RKO (cell line): ENCODE measurements at regions not wholly inside any gene's neighbourhood (a gene's known extent, or its start where the extent isn't known, plus 50 kb on each side); places are given as distances from the start of the nearest gene placed in this dataset.

Source experiments
- DNase-seq: peaks from one replicate; pipeline ENCODE4 v3.0.0-alpha.2; 2016; ENCODE audit warnings: low spot score

DNA sequence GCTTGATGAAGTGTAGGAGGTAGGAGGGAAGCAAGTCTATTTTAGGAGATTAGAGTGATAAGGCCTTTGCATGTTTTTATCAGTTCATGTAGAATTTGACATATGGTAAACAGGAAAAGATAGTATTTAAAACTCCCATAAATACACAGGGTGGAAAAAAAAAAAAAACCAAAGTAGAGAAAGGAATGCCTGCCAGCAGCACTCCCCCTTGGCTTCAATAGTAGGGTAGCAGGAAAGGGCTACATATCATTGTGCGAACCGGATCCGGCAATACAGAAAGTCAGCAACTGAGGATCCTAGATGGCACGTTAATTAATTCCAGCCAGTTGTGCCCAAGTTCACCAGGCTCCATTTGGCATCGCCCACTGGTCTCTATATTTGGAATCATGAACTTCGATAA lies 159.6 kb upstream of the SMIM21 start:
- no peak for DNase-seq

DNA sequence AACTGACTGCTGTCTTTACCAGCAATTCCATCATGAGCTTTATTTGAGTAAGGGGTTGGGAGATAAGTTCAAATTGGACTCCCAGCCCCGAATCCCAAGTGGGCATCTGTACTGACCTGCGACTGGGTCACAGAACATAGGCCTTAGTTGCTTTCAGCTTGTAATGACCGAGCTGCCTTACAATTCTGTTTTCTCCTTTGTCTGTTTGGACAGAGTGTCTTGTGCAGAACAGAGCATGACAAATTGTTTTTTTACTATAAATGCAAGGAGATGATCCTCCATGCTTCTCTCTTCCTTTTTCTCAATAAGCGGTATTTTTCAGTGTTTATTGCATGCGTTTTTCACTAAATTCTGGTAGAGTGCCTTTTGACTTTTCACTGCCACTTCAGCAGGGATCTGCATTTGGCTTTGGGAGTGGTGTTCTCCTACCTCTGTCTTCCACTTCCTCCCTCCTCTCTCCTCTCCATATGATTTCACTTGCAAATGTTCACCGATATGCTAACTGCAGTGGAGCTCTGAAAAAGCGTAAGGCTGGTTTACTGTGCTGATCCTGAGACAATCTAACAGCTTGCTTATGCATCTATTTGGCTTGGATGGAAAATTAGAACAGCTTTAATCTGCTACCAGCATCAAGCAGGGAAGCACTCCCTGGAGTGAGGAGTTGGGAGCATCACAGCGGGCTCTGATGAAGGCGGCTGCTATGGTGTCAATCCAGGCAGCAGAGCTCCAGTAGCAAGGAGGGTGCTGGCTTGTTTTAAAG lies 158.8 kb upstream of the SMIM21 start:
- no peak for DNase-seq

DNA sequence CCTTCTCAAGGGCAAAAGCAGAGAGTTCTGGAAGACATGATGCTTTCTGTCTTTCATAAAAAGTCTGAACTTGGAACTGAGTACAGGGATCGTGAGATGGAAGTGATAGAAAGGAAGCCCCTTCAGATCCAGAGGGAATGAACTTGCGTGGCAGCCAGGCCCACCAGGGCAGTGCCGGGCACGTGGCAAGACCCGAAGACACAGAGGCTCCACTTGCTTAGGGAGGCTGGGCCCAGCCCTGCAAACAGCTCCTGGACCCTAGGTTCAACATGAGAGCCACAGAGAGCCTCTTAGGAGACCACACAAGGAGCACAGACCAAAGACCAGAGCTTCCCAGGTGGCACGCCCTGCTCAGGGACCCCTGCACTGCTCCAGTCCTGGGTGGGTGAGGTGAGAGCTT lies 155.4 kb upstream of the SMIM21 start:
- no peak for DNase-seq

DNA sequence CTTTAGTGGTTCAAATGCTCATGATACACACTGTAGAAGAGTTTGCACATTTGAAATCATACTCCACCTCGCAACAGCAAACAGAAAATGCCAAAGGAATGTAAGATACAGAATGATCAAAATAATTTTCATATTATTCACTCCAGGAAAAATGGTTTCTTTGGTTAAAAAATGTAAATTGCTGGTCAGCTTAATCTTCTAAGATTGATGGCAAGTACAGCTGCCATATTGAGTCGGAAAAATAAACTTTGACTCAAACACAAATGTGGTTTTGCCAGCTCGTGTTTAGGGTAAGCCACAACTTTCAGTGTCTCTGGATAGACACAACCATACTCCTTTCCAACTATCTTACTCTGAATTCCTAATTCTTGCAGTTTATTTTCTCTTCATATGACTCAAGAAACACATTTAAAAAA lies 154.9 kb upstream of the SMIM21 start:
- no peak for DNase-seq

DNA sequence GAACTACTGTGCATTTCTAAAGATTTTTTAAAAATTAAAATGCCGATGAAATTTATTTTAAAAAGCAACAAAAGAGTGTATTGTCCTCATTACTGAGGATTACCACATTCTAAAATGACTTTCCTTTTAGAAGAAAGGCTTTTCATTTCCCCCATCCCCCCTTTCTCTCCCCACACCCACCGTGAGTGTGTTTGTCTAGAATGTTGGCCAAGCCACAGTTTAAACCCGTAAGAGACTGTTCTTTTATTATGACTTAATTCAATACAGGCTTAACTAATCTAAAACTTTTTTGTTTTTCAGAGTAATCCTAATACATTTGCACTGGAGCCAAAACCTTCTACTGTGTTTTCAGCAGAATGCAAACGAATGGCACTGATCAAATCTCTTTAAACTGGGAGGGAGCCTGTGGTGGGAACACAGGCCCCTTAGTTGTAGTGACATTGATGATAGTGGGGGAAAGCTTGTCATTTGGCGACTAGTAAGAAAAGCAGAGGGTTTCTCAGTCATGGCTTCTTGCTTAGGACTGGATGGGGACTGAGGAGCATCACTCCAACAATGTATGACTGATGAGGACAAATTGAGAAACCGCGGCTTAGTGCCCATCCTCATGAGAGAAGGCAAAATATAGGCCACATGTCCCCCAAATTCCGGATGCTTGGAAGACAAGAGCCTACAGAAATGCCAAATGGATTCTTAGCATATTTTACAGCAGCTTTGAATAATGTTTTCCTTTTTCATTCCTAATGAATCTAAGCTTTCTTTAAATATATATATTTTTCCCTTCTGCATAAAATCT lies 154.0 kb upstream of the SMIM21 start:
- DNase-seq, result no peak

- DNase-seq, result no peak
These were observed 146.7 kb upstream of the SMIM21 start for GRCh38 chr18:75574187-75574586.

DNA sequence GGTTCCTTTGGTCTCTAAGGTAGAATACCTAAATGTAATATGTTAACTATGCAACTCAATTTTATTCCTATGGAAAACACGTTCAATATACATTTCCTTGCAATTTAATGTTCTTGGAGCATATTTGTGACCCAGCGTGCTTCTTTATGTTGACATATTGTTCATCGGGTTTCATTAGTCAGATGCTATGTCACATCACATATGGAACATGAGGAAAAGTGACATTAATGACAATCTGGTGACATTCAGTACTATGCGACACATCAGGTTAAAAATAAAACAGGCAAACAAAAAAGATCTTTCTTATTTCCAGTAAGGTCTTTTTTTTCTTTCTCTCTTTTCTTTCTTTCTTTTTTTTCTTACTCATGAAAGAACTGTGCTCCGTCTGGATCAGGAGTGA lies 135.6 kb upstream of the SMIM21 start:
- DNase-seq, result no peak

- DNase-seq, result no peak
These were observed 134.7 kb upstream of the SMIM21 start for GRCh38 chr18:75562216-75562615.

GRCh38 chr18:75558790-75559189 lies 131.3 kb upstream of the SMIM21 start:
- no peak for DNase-seq

GRCh38 chr18:75556841-75557240 lies 129.3 kb upstream of the SMIM21 start:
- no peak for DNase-seq

- no peak for DNase-seq
These were observed 127.2 kb upstream of the SMIM21 start for GRCh38 chr18:75554644-75555185.

- DNase-seq, result no peak
These were observed 126.7 kb upstream of the SMIM21 start for GRCh38 chr18:75554176-75554575.

GRCh38 chr18:75553021-75553420 lies 125.5 kb upstream of the SMIM21 start:
- no peak for DNase-seq

GRCh38 chr18:75551071-75551470 lies 123.6 kb upstream of the SMIM21 start:
- no peak for DNase-seq

GRCh38 chr18:75548353-75548905 lies 120.9 kb upstream of the SMIM21 start:
- DNase-seq, result no peak

DNA sequence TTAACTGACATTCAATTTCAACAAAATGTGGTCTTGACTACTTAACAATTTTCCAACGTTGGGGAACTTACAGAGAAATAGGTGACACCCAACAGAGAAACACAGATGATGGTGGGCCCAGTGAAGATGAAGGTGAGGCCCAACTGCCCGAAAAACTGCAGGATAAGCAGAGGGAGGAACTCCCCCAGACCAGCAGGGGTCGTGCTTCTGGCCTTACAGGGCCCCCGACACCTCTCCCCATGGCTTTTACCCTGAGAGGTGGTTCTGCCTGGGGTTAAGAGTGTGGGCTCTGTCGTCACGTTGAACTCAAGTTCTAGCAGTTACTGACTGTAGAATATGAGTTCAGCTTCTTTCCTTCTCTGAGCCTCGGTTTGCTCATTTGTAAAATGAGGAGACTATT lies 119.5 kb upstream of the SMIM21 start:
- no peak for DNase-seq

- DNase-seq, result no peak
These were observed 117.7 kb upstream of the SMIM21 start for GRCh38 chr18:75545189-75545588.

GRCh38 chr18:75544496-75544895 lies 117.0 kb upstream of the SMIM21 start:
- no peak for DNase-seq

DNA sequence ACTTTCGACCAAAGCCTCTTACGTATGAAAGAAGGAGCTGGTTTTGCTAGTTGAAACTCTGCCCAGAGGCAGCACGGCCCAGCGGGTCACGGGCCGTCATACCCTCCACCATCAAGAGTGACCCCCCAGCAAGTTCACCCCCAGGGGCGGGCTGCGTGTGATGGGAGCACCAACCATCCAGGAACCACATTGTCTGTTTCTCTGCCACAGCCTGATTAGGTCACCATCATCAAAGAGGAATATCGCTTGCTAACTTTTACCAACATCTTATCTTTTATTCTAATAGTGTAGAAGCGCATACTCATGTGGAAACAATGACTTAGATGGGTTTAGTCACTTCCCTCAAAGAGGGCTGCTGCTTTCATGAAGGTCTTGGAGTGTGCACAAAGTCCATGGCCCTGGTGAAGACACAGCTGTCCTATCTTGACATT lies 116.6 kb upstream of the SMIM21 start:
- DNase-seq, result no peak

GRCh38 chr18:75538727-75539126 lies 111.2 kb upstream of the SMIM21 start:
- no peak for DNase-seq

DNA sequence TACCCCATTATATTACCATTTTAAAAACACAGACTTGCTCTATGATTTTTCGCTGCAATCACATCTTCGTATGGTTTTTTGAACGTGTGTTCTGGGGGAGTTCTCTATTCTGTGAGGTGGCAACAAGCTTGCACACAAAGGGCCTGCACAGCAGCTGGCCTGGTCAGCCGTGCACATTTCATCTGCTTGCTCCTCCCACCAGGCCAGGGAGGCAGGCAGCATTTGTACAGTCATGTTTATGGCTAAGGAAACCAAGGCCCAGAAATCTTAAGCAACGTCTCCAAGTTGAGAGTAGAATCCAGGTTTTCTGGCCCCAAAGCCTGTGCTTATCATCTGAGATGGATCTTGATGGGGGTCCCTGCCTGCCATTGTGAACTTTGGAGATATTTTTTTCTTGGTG lies 106.4 kb upstream of the SMIM21 start:
- no peak for DNase-seq

DNA sequence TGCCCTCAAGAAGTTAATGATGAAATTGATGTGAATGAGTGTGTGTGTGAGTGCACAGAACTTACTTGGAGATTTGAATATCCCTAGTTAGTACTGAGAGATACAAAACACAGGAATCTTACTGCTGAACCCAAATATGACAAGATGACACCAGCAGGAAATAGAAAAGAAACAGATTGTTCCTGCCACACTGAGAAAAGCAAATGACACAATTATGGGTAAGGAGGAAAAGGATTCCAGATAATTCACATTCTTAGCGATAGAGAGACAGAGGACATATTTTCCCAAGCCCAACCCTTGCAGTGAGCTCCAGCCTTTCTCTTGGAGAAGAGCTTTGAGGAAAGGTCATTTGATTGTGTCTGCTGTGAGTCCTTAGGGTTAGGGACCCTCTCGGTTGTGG lies 105.7 kb upstream of the SMIM21 start:
- no peak for DNase-seq
